GM13976 (cell line): ENCODE measurements at regions not wholly inside any gene's neighbourhood (a gene's known extent, or its start where the extent isn't known, plus 50 kb on each side); places are given as distances from the start of the nearest gene placed in this dataset.

Experiments
- DNase-seq: peaks from one replicate; pipeline ENCODE4 v3.0.0; 2012; ENCODE audit warnings: low spot score
- in situ Hi-C: fragments of 300-500 bp; cut with MboI; formaldehyde crosslinking; loops from one replicate; pipeline ENCODE4 v1.12.0; 2022; ENCODE audit warnings: low sequenced_read_pairs, mixed read lengths, inconsistent platforms; ENCODE audit not compliant: unreplicated experiment
- TF ChIP-seq, protein P1 (sequence below): IDR thresholded peaks from 2 replicates; pipeline ENCODE4 v1.5.1; 2012; ENCODE audit warnings: borderline replicate concordance, mild to moderate bottlenecking; ENCODE audit not compliant: insufficient read depth; ENCODE audit errors: extremely low read depth, missing control alignments, control extremely low read depth

DNA sequence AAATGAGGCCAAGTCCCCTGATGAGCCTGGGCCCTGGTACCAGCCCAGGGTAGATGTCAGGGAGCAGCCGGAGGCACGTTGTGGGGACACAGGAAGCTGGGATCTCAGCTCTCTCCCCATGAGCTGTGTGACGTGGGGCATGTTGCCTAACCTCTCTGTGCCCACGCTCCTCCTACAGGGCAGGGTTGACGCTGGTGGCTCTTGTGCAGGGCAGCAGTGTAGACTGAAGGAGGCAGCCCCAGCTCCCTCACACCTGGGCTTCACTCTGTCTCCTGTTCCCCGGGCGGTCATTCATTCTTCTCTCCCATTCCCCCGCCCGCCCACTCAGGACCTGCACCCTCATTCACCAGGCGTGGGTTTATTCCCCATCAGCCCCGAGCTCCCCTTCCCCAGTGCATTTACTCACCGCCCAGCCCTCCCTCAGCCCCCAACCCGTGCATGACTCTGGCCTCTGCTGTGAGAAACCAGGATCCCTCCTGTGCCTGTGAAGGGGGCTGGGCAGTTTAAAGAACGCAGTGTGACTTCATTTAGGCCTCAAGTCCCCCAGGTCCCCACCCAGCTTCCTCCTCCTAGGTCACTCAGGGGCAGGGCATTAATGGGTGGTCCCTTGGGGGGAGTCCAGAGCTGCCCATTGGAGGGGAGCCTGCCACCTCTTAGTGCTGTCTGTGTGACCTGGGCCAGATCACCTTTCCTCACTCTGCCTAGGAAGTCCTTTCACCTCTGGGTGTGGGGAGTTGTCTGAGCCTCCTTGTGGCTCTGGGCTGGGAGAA lies 285.7 kb downstream of the PTPRU start:
- TF ChIP-seq, protein P1, sequence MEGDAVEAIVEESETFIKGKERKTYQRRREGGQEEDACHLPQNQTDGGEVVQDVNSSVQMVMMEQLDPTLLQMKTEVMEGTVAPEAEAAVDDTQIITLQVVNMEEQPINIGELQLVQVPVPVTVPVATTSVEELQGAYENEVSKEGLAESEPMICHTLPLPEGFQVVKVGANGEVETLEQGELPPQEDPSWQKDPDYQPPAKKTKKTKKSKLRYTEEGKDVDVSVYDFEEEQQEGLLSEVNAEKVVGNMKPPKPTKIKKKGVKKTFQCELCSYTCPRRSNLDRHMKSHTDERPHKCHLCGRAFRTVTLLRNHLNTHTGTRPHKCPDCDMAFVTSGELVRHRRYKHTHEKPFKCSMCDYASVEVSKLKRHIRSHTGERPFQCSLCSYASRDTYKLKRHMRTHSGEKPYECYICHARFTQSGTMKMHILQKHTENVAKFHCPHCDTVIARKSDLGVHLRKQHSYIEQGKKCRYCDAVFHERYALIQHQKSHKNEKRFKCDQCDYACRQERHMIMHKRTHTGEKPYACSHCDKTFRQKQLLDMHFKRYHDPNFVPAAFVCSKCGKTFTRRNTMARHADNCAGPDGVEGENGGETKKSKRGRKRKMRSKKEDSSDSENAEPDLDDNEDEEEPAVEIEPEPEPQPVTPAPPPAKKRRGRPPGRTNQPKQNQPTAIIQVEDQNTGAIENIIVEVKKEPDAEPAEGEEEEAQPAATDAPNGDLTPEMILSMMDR = no peak
- DNase-seq = no peak
- in situ Hi-C loops = no loop called here

DNA sequence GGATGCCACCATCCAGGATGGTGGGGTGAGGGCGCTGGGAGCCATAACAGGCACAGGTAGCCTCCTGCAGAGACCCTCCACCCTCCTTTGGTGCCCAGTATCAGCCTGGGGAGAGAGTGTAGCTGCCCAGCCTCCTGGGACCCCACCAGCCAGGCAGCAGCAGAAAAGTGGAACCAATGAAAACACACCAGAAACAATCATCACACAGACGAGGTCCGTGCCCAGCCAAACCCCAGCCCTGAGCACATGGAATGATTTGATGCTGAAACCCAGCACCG lies 285.1 kb downstream of the PTPRU start:
- DNase-seq = no peak
- TF ChIP-seq, protein P1 = no peak
- in situ Hi-C loops = no loop called here

DNA sequence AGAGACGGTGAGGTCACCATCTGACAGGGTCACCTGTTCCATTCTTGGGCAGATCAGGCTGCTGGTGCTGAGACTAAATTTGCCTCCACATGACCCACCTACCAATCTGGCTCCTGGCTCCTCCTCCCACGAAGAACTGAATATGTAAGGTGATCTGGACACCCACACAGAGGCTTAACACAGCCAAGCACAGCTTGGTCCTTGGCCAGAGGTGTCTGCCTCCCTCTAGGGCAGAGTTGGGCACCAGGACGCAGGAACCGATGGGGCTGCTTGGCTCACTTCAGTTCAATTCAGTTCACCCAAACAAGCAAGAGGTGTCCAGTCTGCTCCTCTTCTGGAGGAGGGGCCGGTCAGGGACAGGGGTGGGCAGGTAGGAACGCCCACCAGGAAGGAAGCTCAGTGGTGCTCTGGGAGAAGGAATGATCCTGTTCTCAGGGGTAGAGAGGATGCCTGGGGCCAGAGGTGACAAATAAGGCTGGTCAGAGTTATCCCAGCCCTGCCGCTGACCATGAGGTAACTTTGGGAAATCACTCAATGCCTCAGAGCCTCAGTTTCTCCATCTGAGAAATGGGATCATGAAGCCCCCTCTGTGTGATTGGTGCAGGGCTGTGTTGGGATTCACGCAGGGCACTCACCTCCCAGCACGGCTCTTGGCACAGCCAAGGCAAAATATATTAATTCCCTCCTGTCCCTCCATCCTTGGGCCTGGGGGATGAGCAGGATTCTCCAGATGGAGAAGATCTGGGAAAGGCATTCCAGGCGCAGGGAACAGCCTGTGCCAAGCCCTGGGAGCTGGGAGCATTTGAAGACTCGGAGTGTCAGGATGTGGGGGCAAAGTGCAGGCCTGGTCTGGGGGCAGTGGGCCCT lies 284.5 kb downstream of the PTPRU start:
- in situ Hi-C loops = no loop called here
- TF ChIP-seq, protein P1 = no peak
- DNase-seq = no peak

DNA sequence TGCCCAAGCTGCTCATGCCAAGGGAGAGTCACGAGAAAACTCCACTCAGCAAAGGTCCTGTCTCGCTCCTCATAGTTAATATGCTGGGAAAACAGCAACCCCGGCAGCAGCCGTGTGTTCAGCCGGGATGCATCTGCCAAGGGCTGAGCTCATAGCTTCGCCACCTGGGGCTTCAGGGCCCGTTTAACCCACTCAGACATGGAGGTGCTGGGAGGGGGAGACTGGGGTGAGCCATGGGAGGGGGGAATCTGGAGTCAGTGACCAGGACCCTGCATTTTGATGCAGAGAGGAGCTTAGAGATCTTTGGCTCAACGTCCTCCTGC lies 283.4 kb downstream of the PTPRU start:
- in situ Hi-C loops = no loop called here
- no peak for DNase-seq
- TF ChIP-seq, protein P1 = no peak

DNA sequence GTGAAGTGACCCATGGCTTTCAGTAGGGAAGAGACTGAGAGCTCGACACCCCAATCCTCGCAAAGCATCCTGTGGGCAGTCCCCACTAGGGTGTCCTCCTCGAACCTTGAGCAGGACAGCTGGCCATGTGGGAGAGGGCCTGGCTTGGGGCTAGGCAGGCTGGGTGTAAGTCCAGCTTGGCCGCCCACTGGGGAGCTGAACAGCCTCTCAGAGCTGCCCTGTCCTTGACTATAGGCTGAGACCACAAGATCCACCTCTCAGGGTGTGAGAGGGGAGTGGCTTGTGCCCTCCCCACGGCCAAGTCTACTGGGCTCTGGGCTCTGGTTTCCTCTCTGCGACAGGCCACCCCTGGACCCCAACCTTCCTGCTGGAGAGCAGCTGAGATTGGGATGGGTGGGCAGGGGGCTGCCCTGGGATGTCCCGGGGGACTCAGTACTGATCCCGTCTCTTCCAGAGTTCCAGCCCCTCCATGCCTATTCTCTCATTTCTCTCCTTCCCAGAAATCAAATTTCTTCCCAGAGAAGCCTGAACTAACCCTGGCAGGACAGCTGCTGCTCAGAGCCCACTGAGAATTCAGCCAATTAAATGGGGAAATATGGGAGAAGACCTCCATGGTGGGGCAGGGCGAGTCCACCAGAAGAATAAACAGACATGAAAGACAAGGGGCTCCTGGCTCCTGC lies 282.9 kb downstream of the PTPRU start:
- DNase-seq = no peak
- in situ Hi-C loops = no loop called here
- TF ChIP-seq, protein P1 = no peak

DNA sequence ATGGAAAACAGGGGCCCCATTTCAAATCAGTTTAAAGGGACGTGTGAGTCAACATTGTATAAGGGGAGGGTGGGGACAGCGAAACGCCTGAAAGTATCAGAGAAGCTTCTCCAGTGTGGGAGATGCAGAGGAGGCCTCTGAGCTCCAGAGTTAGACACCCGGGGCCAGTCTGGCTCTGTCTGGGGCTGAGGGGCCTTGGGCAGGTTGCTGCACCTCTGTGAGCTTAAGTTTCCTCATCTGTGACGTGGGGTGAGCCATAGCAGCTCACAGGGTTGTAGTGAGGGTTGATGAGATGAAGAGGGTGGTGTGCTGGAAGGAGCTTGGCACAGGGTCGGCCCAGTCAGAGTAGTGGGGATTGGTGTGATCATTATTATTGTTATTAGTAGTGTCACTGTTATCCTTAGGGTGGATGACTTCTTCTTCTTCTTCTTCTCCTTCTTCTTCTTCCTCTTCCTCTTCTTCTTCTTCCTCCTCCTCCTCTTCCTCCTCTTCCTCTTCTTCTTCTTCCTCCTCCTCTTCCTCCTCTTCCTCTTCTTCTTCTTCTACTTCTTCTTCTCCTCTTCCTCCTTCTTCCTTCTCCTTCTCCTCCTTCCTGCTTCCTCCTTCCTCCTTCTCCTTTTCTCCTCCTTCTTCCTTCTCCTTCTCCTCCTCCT lies 282.0 kb downstream of the PTPRU start:
- TF ChIP-seq, protein P1 = no peak
- in situ Hi-C loops = no loop called here
- DNase-seq = no peak
